IPS DF 19.7 (cell line): ENCODE measurements at regions not wholly inside any gene's neighbourhood (a gene's known extent, or its start where the extent isn't known, plus 50 kb on each side); places are given as distances from the start of the nearest gene placed in this dataset.
"Not testable (repeated sequence)": the region's sequence is repeated elsewhere in the genome, so short reads cannot be mapped to it uniquely, and the experiment has no call there.

Source experiments
- DNase-seq: peaks from one replicate; pipeline ENCODE4 v3.0.0-alpha.2; 2013; ENCODE audit warnings: low read depth, low spot score

GRCh38 chr3:177476921-177477435 lies 279.7 kb upstream of the TBL1XR1 start:
- DNase-seq: no peak

- no peak for DNase-seq
Measured at GRCh38 chr3:177478170-177478867, 281.0 kb upstream of the TBL1XR1 start.

GRCh38 chr3:177479630-177480029 lies 282.3 kb upstream of the TBL1XR1 start:
- no peak for DNase-seq

GRCh38 chr3:177481329-177481728 lies 284.0 kb upstream of the TBL1XR1 start:
- no peak for DNase-seq

- DNase-seq: no peak
Measured at GRCh38 chr3:177482048-177482691, 284.9 kb upstream of the TBL1XR1 start.

- DNase-seq: no peak
Measured at GRCh38 chr3:177483182-177483967, 286.1 kb upstream of the TBL1XR1 start.

- no peak for DNase-seq
Measured at GRCh38 chr3:177484206-177484605, 286.9 kb upstream of the TBL1XR1 start.

GRCh38 chr3:177484926-177485325 lies 287.6 kb upstream of the TBL1XR1 start:
- DNase-seq: no peak

GRCh38 chr3:177487635-177488186 lies 290.4 kb upstream of the TBL1XR1 start:
- no peak for DNase-seq

GRCh38 chr3:177488740-177489139 lies 291.5 kb upstream of the TBL1XR1 start:
- no peak for DNase-seq

- no peak for DNase-seq
Measured at GRCh38 chr3:177490626-177491025, 293.3 kb upstream of the TBL1XR1 start.

- DNase-seq: no peak
Measured at GRCh38 chr3:177491296-177492032, 294.2 kb upstream of the TBL1XR1 start.

- no peak for DNase-seq
Measured at GRCh38 chr3:177493091-177493490, 295.8 kb upstream of the TBL1XR1 start.

- DNase-seq: no peak
Measured at GRCh38 chr3:177494216-177494615, 296.9 kb upstream of the TBL1XR1 start.

- DNase-seq: no peak
Measured at GRCh38 chr3:177495566-177495965, 298.3 kb upstream of the TBL1XR1 start.

- no peak for DNase-seq
Measured at GRCh38 chr3:177498037-177498857, 301.0 kb upstream of the TBL1XR1 start.

- not testable (repeated sequence) for DNase-seq
Measured at GRCh38 chr3:177499039-177499438, 301.8 kb upstream of the TBL1XR1 start.

- no peak for DNase-seq
Measured at GRCh38 chr3:177499779-177500423, 302.6 kb upstream of the TBL1XR1 start.

- DNase-seq: no peak
Measured at GRCh38 chr3:177510693-177511216, 313.5 kb upstream of the TBL1XR1 start.
